Prostate gland (tissue), 2 donors: ENCODE measurements at regions not wholly inside any gene's neighbourhood (a gene's known extent, or its start where the extent isn't known, plus 50 kb on each side); places are given as distances from the start of the nearest gene placed in this dataset.

ENCODE experiments used
- CTCF ChIP-seq, 4 experiments: fragments of 200-600 bp in 2 of 4; fragments of 450-650 bp in 2 of 4; sonication (generic) in 2 of 4; IDR thresholded peaks; 1 replicate in 3 of 4; 2 replicates in 1 of 4; pipeline ENCODE4 v1.5.1; 2016 to 2019; ENCODE audit warnings: antibody characterized with exemption in 4 of 4, mild to moderate bottlenecking in 2 of 4, moderate library complexity in 2 of 4
- POLR2A ChIP-seq: fragments of 450-650 bp; IDR thresholded peaks from one replicate; pipeline ENCODE4 v1.6.1; 2016; ENCODE audit warnings: antibody characterized with exemption, mild to moderate bottlenecking
- POLR2AphosphoS5 ChIP-seq: sonication (generic); formaldehyde crosslinking; IDR thresholded peaks from one replicate; pipeline ENCODE4 v1.6.1; 2017; ENCODE audit warnings: antibody characterized with exemption

- TF ChIP-seq CTCF (IDR thresholded peaks at IDR 0.05) = no peak
- no peak for TF ChIP-seq POLR2A
- no peak for TF ChIP-seq POLR2AphosphoS5
Observed at GRCh38 chr15:47203993-47204392, 513.3 kb upstream of the SEMA6D start.
